Stromal cell of bone marrow (primary cell): ENCODE measurements at regions not wholly inside any gene's neighbourhood (a gene's known extent, or its start where the extent isn't known, plus 50 kb on each side); places are given as distances from the start of the nearest gene placed in this dataset.
A peak's percentile ranks its signal among the peaks of the same experiment; 100 is the strongest.

Source experiments
- DNase-seq: peaks from one replicate; pipeline ENCODE4 v3.0.0-alpha.2; 2012; ENCODE audit warnings: low read depth

GRCh38 chr5:60376860-60377259, 323.1 kb downstream of the DEPDC1B start:
- DNase-seq, result no peak

GRCh38 chr5:60374409-60374808, 325.6 kb downstream of the DEPDC1B start:
- DNase-seq, result no peak

DNA sequence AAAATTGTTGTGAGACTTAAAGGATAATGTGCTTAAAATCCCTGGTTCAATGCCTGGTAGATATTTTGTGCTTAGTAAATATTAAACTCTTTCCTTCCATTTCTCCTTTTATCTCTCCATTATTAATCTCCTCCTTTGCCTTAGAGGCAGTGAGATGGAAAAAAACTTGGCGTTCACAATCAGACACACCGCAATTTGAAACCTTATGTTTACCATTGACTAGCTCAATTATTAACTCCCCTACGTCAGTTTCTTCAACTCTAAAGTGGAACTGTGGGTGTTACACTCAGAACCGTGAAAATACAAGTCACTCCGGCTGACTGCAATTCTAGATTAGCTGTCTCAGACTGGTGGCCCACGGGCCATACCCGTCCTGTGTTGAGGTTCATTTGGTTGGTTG, 327.2 kb downstream of the DEPDC1B start:
- DNase-seq, result no peak

- DNase-seq, result no peak
These were observed 328.9 kb downstream of the DEPDC1B start for GRCh38 chr5:60371065-60371464.

DNA sequence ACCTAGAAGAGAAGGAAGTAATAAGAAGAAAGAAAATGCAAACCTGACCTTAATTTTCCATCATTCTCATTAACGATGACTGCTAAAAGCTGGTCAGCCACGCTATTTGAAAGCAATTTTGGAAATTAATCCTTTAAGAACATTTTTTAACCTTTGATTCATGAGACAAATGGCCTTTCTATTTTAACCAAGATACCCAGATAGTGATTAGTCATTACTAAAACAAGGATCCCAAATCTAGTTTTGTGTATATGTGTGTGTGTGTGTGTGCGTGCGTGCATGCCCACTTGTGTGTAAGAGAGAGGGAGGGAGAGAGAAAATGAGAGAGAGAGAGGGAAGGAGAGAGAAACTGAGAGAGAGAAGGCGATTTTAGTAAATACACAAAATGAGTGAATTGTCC, 329.5 kb downstream of the DEPDC1B start:
- DNase-seq, result no peak

DNA sequence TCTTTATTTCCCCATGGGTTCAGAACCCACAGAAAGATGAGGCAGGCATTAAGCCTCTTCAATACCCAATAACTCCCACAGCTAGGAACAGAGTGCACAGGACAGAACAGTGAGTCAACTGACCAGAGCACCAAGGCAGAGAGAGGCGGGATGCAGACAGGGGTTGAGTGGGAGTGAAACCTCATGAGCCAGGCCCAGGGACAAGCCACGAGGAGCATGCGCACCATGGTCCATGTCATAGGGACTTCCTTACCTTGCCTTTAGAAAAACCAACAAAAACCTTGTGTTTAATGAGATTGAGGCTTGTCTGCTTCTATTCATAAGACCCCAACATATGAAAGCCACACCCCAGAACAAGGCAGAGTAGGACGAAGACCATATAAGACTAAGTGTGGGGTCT, 330.6 kb downstream of the DEPDC1B start:
- no peak for DNase-seq

DNA sequence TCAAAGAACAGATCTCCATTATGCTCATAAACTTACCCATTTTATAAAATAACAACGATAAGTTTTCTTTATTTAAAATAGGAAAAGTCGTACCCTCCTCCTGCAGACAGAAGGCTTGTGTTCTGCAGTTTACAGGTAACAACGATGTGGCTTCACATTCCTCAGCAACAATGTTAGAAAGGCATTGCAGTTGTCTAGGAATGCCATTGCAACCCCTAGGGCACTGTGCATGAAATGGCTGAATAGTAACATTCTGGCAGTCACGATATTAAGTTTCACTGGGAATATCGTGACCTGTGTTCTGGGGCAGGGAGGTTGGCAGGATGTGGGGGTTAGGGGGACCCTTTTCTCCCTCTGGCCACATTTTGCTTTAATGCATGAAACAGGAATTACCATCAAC, 331.9 kb downstream of the DEPDC1B start:
- no peak for DNase-seq

DNA sequence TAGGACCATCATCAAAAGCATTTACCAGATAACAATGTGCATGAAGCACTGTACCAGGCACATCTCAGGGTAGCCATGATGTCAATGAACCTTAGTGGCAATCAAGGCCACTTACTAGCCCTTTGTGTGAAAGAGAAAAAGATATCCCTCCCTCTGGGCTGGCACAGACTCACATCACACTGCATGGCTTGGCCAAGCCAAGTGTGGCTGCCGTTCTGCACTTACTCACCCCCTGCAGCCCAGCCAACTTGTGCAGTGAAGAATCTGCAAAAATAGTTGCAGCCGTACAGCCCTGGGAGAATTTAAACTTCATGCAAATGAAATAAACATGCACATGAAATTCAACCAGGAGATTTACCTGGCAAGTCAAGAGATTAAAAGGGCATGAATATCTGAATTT, 333.5 kb downstream of the DEPDC1B start:
- no peak for DNase-seq

- no peak for DNase-seq
These were observed 335.0 kb downstream of the DEPDC1B start for GRCh38 chr5:60365001-60365400.

- no peak for DNase-seq
These were observed 337.8 kb downstream of the DEPDC1B start for GRCh38 chr5:60362158-60362557.

- DNase-seq, result no peak
These were observed 339.6 kb downstream of the DEPDC1B start for GRCh38 chr5:60360355-60360754.

GRCh38 chr5:60357302-60357701, 342.7 kb downstream of the DEPDC1B start:
- no peak for DNase-seq

GRCh38 chr5:60356745-60357144, 343.2 kb downstream of the DEPDC1B start:
- DNase-seq, result no peak

- DNase-seq, result no peak
These were observed 344.8 kb downstream of the DEPDC1B start for GRCh38 chr5:60355181-60355580.

DNA sequence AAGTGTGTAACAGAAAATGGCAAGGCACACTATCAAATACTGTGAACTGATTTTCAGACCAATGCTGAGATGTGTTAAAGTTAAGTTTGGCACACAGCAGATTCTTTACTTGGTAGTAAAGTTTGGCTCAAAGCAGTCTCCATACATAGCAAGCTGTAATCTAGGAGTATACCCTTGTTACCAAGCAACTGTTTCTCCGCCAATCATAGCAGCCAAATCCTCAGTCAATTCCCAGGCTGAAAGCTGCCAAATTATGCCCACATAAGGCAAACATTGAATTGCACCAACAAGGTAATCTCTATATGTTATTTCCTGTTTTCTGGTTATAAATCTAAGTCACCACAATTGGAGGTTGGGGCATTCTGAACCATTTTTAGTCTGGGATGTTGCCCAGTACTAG, 345.7 kb downstream of the DEPDC1B start:
- no peak for DNase-seq

DNA sequence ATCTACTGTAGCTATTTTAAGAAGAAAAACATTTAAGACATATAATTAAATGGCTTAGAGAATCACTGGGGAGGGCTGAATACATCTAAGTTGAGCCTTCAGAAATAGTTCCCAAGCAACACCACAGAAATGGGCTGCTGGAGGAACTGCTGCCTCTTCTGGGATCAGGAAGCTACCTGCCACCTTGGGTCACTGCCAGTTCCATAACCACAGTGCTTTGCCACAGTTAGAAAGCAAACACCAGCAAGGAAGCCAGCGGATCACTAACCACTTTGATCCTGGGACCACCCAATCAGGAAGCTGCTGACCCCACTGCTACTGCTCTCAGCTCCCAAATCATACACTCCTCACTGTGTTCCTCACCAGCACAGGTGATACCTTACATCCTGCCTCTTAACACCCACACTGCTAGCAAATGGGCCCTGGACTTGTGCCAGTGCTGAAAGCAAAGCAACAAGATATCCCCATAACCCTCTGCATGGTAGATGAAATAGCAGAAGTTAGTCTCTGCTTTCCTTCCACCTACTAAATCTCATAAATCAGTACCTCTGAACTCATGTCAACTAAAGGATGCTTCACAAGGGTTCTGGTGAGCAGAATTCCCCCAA, 346.9 kb downstream of the DEPDC1B start:
- no peak for DNase-seq

DNA sequence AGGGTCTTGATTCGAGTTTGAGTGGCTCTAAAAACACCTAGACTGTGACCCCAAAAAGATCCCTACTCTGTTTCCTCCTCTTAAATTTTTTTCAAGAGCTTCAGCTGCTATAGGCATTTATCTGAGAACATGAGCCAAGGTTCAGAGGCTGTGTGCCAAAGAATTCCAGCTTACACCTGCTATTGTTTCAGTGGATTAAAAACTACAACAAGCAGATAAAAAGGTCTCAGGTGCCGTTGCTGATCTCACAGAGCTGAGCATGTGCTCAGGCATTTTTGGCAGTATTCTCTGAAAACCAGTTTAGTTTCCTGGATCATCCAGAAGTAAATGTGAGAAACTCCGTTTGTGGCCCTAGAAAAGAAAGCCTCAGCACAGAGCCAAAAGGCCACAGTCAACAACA, 349.2 kb downstream of the DEPDC1B start:
- no peak for DNase-seq

- no peak for DNase-seq
These were observed 350.0 kb downstream of the DEPDC1B start for GRCh38 chr5:60349891-60350415.

GRCh38 chr5:60346393-60346792, 353.6 kb downstream of the DEPDC1B start:
- no peak for DNase-seq

- no peak for DNase-seq
These were observed 356.9 kb downstream of the DEPDC1B start for GRCh38 chr5:60343102-60343501.

- DNase-seq, result no peak
These were observed 358.9 kb downstream of the DEPDC1B start for GRCh38 chr5:60340965-60341471.

DNA sequence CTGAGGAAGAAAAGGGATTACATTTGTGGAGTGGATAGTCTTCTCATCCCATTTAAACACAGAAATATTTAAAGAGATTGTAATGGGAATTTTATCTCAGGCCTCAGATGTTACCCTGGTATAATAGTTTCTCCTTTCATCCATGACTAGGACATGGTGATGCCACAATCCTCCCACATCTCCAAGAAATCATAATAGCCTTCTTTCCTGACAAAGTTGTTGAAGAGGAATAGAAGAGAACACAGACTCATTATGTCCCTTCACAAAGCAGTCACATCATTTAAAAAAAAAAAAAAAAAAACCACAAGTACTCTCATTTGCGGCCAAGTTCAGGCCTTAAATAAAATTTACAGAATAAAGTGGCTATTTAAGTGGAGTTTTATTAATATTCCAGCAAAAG, 359.6 kb downstream of the DEPDC1B start:
- no peak for DNase-seq

DNA sequence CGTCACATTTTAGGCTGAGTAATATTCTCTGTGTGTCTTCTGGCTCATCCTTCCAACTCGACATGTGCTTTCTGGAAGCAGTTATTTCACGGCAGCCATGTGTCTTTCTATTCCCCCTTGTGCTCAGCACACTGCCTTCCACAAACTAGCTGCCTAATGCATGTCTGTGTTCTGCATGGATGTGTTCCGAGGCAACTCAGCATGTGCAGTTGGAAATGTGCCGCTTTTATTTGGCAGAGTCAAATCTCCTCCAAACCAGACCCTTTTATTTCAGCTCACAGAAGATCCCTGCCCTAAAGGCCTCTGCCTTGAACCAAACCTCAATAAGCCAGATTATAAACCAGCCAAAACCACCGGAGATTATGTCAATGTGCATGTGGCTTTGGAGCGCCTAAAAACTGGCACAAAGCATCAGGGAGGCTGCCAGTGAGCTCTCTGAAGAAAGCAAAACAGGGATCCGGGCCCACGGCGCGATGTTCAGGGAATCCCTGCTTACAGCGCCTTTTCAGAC, 360.2 kb downstream of the DEPDC1B start:
- DNase-seq, result peak; percentile 78

- no peak for DNase-seq
These were observed 361.1 kb downstream of the DEPDC1B start for GRCh38 chr5:60338846-60339245.
